ENCODE measurements at regions not wholly inside any gene's neighbourhood (a gene's known extent, or its start where the extent isn't known, plus 50 kb on each side); places are given as distances from the start of the nearest gene placed in this dataset.
"Not testable (repeated sequence)": the region's sequence is repeated elsewhere in the genome, so short reads cannot be mapped to it uniquely, and the experiment has no call there.

DNA sequence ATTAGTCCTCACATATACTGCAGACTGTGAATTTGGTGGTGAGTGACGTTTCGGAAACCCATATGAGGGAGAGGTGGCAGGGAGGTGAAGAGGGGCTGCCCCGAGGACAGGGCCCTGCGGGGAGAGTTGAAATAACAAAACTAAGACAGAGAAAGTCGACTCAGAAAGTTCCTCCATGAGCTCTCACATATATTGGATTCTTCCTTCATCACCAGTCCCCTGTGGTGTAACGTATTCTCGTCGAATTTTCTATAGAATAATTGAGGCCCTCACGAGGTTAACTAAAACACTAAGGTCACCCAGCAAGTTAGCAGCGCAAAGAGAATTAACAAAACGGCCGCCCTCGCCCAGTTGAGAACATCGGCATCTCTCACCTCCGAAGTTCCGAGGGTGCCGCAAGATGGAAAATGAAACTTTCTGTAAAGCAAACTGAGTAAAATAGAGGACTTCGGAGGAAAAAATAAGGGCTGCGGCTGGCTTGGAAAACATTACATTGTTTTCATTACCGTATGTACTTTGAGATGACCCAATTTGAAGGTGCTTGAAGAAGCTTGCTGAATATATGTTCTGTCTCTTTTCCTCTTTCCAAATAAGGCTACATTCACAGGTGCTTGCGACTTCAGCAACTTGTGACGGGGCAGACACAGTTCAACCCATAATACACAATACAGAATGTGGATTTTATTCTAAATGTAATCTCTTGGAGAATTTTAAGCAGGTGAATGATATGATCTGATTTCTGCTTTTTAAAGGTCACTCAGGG, 490.9 kb upstream of the JARID2 start:
- peak; percentile 94 for DNase-seq

DNA sequence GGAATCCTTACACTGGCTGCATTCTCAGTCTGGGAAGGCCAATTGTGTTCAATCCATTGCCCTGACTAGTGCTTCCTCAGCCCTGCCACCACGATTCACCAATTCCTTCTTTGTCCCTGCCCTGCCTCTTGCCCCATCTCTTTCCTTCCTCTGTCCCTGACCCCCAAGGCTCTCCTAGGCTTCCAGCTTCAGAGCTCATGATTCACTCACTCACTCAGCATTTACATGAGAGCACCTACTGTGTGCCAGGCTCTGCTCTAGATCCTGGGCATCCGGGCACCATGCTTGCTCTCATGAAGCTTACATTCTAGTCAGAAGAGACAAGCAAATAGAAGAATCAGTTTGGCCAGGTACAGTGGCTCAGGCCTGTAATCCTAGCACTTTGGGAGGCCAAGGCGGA, 489.5 kb upstream of the JARID2 start:
- DNase-seq: no peak

DNA sequence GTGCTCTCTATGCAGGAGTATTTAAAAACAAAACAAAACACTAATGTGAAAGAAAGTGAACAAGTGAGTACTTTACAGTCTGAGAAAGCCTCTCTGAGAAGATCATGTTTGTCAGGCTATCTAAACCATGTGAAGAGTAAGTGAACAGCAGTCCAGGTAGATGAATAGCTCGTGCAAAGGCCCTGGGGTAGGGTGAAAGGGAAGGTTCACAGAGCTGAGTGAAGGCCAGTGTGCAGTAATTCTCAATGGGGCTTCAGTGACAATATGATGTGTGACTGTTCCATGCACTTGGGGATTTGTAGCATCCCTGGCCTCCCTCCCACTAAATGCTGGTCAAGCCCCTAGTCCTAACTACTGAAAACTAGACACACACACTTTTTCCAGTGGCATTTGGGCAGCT, 488.9 kb upstream of the JARID2 start:
- no peak for DNase-seq

GRCh38 chr6:14757418-14757817, 488.5 kb upstream of the JARID2 start:
- no peak for DNase-seq

- DNase-seq: no peak
These were observed 487.3 kb upstream of the JARID2 start for GRCh38 chr6:14758421-14759081.

- DNase-seq: no peak
These were observed 485.7 kb upstream of the JARID2 start for GRCh38 chr6:14759976-14760672.

DNA sequence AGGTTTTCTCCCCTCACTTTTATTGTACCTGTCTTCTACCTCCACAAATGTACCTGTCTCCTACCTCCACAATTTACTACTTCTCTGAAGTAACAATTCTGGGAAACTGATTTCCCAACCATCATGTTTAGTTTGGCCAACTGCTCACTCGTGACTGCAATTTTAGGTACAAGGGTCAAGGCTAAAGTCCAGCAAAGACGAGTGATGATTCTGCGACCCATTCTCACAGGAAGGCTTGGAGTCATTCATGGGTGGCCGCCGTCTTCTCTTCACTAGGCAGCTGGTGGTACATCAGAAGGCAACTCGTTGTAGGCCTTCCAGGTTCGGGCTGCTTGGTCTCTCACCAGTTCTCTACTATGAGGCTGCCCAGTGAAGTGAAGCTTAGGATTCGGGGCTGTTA, 483.8 kb upstream of the JARID2 start:
- no peak for DNase-seq

GRCh38 chr6:14763139-14763538, 482.7 kb upstream of the JARID2 start:
- DNase-seq: no peak

- DNase-seq: no peak
These were observed 482.3 kb upstream of the JARID2 start for GRCh38 chr6:14763616-14764015.

GRCh38 chr6:14765106-14765505, 480.8 kb upstream of the JARID2 start:
- DNase-seq: no peak

- DNase-seq: no peak
These were observed 480.0 kb upstream of the JARID2 start for GRCh38 chr6:14765721-14766390.

DNA sequence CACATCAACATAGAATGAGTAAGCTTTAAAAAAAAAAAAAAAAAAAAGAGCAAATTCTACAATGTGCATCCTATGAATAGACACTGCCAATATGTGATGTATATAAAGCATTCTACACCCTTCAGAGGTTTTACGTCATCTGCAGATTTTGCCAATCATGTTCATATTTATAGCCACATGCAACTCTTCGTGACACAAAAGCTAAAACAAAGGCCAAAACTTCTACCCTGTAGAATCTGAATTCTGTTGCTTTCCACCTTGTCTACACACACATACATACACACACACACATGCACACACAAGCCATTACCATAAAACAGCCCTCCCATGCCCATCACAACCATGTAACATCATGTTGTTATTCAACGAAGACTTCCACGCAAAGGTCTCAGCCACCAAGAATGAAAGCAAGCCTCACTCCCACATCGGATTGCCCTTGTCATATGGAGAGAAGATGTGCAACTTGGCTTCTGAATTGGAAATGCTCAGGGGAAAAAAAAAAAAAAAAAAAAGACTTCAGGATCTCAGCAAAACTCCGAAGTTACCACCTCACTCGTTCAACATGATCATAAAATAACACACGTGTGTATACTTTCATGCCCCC, 479.4 kb upstream of the JARID2 start:
- DNase-seq: no peak

DNA sequence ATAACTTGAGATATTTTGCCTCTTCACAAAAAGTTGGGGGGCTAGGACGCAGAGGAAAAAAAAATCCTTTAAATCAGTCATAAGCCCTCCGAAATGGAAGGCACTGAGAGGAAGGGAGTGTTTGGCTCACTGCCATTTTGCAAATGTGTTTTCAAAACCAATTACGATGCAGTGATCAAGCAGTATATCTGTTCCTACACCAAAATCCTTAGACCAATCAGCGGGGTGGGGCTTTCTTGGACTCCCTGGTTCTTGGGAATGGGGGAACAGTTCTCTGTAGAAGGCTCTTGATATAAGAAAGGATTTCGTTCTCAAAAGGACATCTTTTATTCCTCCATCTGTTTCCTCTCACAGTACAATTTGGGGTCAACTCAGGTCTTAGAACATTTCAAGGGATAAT, 478.6 kb upstream of the JARID2 start:
- no peak for DNase-seq

- no peak for DNase-seq
These were observed 475.8 kb upstream of the JARID2 start for GRCh38 chr6:14770040-14770439.

- DNase-seq: no peak
These were observed 475.3 kb upstream of the JARID2 start for GRCh38 chr6:14770572-14770971.

GRCh38 chr6:14771016-14771415, 474.9 kb upstream of the JARID2 start:
- no peak for DNase-seq

GRCh38 chr6:14772188-14772587, 473.7 kb upstream of the JARID2 start:
- no peak for DNase-seq

GRCh38 chr6:14775528-14775927, 470.3 kb upstream of the JARID2 start:
- DNase-seq: no peak

- DNase-seq: no peak
These were observed 469.6 kb upstream of the JARID2 start for GRCh38 chr6:14776307-14776706.

- DNase-seq: no peak
These were observed 463.9 kb upstream of the JARID2 start for GRCh38 chr6:14781772-14782525.

DNA sequence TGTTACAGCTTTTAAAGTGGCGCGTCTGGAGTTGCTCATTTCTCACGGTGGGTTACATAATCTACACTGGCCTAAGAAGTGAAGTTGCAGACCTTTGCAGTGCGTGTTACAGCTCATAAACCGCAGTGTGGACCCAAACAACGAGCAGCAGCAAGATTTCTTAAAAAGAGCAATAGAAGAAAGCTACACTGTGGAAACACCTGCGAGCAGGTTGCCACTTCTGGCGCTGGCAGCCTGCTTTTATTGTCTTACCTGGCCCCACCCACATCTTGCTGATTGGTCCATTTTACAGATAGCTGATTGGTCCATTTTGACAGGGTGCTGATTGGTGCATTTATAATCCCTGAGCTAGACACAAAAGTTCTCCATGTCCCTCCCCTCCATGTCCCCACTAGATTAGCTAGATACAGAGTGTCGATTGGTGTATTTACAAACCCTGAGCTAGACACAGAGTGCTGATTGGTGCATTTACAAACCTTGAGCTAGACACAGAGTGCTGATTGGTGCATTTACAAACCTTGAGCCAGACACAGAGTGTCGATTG, 462.9 kb upstream of the JARID2 start:
- not testable (repeated sequence) for DNase-seq

DNA sequence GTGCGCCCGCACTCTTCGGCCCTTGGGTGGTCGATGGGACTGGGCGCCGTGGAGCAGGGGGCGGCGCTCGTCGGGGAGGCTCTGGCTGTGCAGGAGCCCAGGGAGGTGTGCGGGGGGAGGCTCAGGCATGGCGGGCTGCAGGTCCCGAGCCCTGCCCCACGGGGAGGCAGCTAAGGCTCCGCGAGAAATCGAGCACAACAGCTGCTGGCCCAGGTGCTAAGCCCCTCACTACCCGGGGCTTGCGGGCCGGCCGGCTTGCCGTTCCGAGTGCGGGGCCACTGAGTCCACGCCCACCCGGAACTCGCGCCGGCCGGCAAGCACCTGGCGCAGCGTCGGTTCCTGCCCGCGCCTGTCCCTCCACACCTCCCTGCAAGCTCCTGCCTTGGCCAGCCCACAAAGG, 462.3 kb upstream of the JARID2 start:
- DNase-seq: no peak
